ENCODE measurements at regions not wholly inside any gene's neighbourhood (a gene's known extent, or its start where the extent isn't known, plus 50 kb on each side); places are given as distances from the start of the nearest gene placed in this dataset.

- no peak for DNase-seq
These were observed 404.5 kb downstream of the YTHDC2 start for GRCh38 chr5:113917997-113918396.

- DNase-seq: no peak
These were observed 408.8 kb downstream of the YTHDC2 start for GRCh38 chr5:113922343-113922742.

GRCh38 chr5:113935453-113935852 is 422.0 kb downstream of the YTHDC2 start:
- no peak for DNase-seq

GRCh38 chr5:113937301-113937700 is 423.8 kb downstream of the YTHDC2 start:
- DNase-seq: no peak

- DNase-seq: no peak
These were observed 421.9 kb upstream of the KCNN2 start for GRCh38 chr5:113939988-113940387.

GRCh38 chr5:113950186-113950585 is 411.7 kb upstream of the KCNN2 start:
- DNase-seq: no peak

- DNase-seq: no peak
These were observed 396.6 kb upstream of the KCNN2 start for GRCh38 chr5:113965225-113965624.

GRCh38 chr5:113969901-113970300 is 392.0 kb upstream of the KCNN2 start:
- DNase-seq: no peak

- DNase-seq: no peak
These were observed 390.4 kb upstream of the KCNN2 start for GRCh38 chr5:113971454-113971853.

GRCh38 chr5:113974976-113975375 is 386.9 kb upstream of the KCNN2 start:
- no peak for DNase-seq

- DNase-seq: no peak
These were observed 376.9 kb upstream of the KCNN2 start for GRCh38 chr5:113984928-113985327.

- no peak for DNase-seq
These were observed 376.4 kb upstream of the KCNN2 start for GRCh38 chr5:113985505-113985904.

GRCh38 chr5:113989278-113989912 is 372.5 kb upstream of the KCNN2 start:
- no peak for DNase-seq

- DNase-seq: no peak
These were observed 372.0 kb upstream of the KCNN2 start for GRCh38 chr5:113989913-113990305.

GRCh38 chr5:114001076-114001475 is 360.8 kb upstream of the KCNN2 start:
- DNase-seq: no peak

GRCh38 chr5:114006582-114006981 is 355.3 kb upstream of the KCNN2 start:
- DNase-seq: no peak

- no peak for DNase-seq
These were observed 354.2 kb upstream of the KCNN2 start for GRCh38 chr5:114007678-114008077.

- no peak for DNase-seq
These were observed 351.5 kb upstream of the KCNN2 start for GRCh38 chr5:114010362-114010761.

- DNase-seq: no peak
These were observed 343.7 kb upstream of the KCNN2 start for GRCh38 chr5:114018186-114018585.

GRCh38 chr5:114038756-114039155 is 323.1 kb upstream of the KCNN2 start:
- DNase-seq: no peak

GRCh38 chr5:114050087-114050486 is 311.8 kb upstream of the KCNN2 start:
- no peak for DNase-seq

- DNase-seq: no peak
These were observed 308.5 kb upstream of the KCNN2 start for GRCh38 chr5:114053372-114053771.

GRCh38 chr5:114054594-114054993 is 307.3 kb upstream of the KCNN2 start:
- no peak for DNase-seq

GRCh38 chr5:114055318-114056184 is 306.3 kb upstream of the KCNN2 start:
- no peak for DNase-seq

- no peak for DNase-seq
These were observed 305.7 kb upstream of the KCNN2 start for GRCh38 chr5:114056185-114056538.

Measured in activated CD4-positive, alpha-beta T cell treated with anti-CD3 and anti-CD28 coated beads, Interleukin-2, Interleukin-6, amounts not matched to agents 100 ng/mL and 50 ng/mL, durations not matched to agents 16 hours and 8 hours (primary cell).